ENCODE measurements at regions not wholly inside any gene's neighbourhood (a gene's known extent, or its start where the extent isn't known, plus 50 kb on each side); places are given as distances from the start of the nearest gene placed in this dataset.

- DNase-seq (no peak), ATAC-seq (no peak)
- Mint-ChIP-seq H3K9me3 (no peaks in the 10 kb centered on the region), H3K4me1 (ENCODE audit: low read depth) (no peaks in the 10 kb centered on the region), H3K4me3 (no peak overlapping the region), H3K27me3 (ENCODE audit: low read depth) (no peaks in the 10 kb centered on the region), H3K36me3 (ENCODE audit: insufficient read depth) (no peaks in the 10 kb centered on the region)
Measured at GRCh38 chr9:16335788-16336580, 534.5 kb downstream of the BNC2 start.

- Mint-ChIP-seq H3K4me3 (no peak overlapping the region), H3K4me1 (ENCODE audit: low read depth) (no peaks in the 10 kb centered on the region), H3K27me3 (ENCODE audit: low read depth) (no peaks in the 10 kb centered on the region), H3K36me3 (ENCODE audit: insufficient read depth) (no peaks in the 10 kb centered on the region), H3K9me3 (no peaks in the 10 kb centered on the region)
- DNase-seq (no peak), ATAC-seq (no peak)
Measured at GRCh38 chr9:16336833-16337232, 533.6 kb downstream of the BNC2 start.

GRCh38 chr9:16337322-16338029 is 533.0 kb downstream of the BNC2 start:
- Mint-ChIP-seq H3K4me1 (ENCODE audit: low read depth) (no peaks in the 10 kb centered on the region), H3K36me3 (ENCODE audit: insufficient read depth) (no peaks in the 10 kb centered on the region), H3K4me3 (no peak overlapping the region), H3K27me3 (ENCODE audit: low read depth) (no peaks in the 10 kb centered on the region), H3K9me3 (no peaks in the 10 kb centered on the region)
- DNase-seq = no peak
- no peak for ATAC-seq

DNA sequence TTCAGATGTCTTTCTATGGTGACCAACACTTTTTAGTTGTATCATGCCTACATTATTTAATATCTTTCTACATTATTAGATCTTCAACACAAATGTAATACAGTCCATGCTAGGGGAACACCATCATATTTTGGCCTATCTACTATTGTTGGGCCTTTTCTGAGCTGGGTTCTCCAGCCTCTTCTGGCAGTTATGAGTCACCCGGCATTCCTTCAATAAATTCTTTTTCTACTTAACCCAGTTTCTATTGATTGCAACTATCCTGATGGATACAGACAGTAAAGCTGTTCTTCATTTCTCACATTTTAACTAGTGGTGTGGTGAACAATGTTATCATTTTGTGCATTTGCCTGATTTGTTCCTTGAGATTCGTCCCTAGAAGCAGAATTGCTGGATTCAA is 529.3 kb downstream of the BNC2 start:
- no peak overlapping the region for H3K4me3 Mint-ChIP-seq
- no peaks in the 10 kb centered on the region for H3K9me3 Mint-ChIP-seq
- no peaks in the 10 kb centered on the region for H3K27me3 Mint-ChIP-seq (ENCODE audit: low read depth)
- no peaks in the 10 kb centered on the region for H3K4me1 Mint-ChIP-seq (ENCODE audit: low read depth)
- ATAC-seq (no peak), DNase-seq (no peak)
- no peaks in the 10 kb centered on the region for H3K36me3 Mint-ChIP-seq (ENCODE audit: insufficient read depth)

DNA sequence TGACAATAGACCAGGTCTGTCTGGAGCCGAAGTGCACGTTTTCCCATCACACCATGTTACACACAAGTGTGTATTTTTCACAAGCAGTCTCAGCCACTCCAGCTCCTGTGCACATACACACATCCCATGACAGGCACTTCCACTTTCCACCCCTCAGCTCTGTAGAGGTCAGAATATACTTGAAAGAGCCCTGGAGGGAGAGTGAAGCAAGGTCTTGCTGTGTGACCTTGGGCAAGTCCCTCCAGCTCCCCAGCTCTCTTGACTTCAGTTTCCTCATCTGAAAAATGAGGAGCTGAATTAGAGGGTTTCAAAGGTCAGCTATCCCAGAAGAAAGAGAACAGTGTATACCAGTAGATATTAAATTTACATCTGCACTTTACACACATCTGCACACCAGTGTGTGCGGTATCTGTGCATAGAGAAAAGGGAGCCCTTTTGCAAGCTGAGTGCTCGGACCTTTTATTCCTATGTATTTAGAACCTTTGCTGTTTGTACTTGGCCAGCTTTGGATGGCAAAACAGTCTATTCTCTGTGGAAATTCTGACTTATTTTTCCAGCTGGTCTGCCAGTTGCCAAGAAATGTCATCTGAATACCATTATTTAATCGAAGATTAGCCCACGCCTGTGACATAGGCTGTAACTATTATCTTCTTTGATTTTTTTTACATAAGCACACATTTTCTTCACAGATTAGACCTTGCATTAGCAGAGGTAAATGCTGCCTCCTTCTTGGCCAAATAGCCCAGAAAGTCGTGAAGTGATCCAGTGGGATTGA is 528.0 kb downstream of the BNC2 start:
- Mint-ChIP-seq H3K27me3 (ENCODE audit: low read depth) (no peaks in the 10 kb centered on the region), H3K36me3 (ENCODE audit: insufficient read depth) (no peaks in the 10 kb centered on the region), H3K9me3 (no peaks in the 10 kb centered on the region), H3K4me3 (no peak overlapping the region), H3K4me1 (ENCODE audit: low read depth) (no peaks in the 10 kb centered on the region)
- no peak for DNase-seq
- no peak for ATAC-seq

- Mint-ChIP-seq H3K36me3 (ENCODE audit: insufficient read depth) (no peaks in the 10 kb centered on the region), H3K27me3 (ENCODE audit: low read depth) (no peaks in the 10 kb centered on the region), H3K9me3 (no peaks in the 10 kb centered on the region), H3K4me3 (no peak overlapping the region), H3K4me1 (ENCODE audit: low read depth) (no peaks in the 10 kb centered on the region)
- no peak for DNase-seq
- no peak for ATAC-seq
Measured at GRCh38 chr9:16343249-16344237, 526.9 kb downstream of the BNC2 start.

GRCh38 chr9:16344343-16344742 is 526.1 kb downstream of the BNC2 start:
- ATAC-seq (no peak), DNase-seq (no peak)
- Mint-ChIP-seq H3K4me1 (ENCODE audit: low read depth) (no peaks in the 10 kb centered on the region), H3K4me3 (no peak overlapping the region), H3K36me3 (ENCODE audit: insufficient read depth) (no peaks in the 10 kb centered on the region), H3K9me3 (no peaks in the 10 kb centered on the region), H3K27me3 (ENCODE audit: low read depth) (no peaks in the 10 kb centered on the region)

DNA sequence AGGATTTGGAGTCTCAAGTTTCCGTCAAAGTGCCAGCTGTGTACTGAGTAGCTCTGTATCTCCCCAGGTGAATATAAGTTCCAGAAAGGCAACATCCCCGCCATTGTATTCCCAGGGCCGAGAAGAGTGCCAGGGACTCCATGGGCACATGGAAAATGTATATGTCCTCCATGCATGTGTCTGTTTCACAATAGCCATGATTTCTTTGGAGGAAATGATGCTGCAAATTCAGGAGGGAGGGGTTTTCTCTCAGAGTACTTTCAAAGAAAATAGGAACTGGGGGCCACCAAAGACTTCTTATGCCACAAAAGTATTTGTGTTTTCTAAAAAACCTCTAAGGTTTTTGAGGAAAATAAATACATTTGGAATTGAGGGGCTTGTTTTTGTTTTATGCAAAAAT is 524.6 kb downstream of the BNC2 start:
- Mint-ChIP-seq H3K4me3 (no peak overlapping the region), H3K9me3 (peaks cover 4% of the 10 kb centered on the region), H3K27me3 (ENCODE audit: low read depth) (no peaks in the 10 kb centered on the region), H3K36me3 (ENCODE audit: insufficient read depth) (no peaks in the 10 kb centered on the region), H3K4me1 (ENCODE audit: low read depth) (no peaks in the 10 kb centered on the region)
- ATAC-seq (no peak), DNase-seq (no peak)

DNA sequence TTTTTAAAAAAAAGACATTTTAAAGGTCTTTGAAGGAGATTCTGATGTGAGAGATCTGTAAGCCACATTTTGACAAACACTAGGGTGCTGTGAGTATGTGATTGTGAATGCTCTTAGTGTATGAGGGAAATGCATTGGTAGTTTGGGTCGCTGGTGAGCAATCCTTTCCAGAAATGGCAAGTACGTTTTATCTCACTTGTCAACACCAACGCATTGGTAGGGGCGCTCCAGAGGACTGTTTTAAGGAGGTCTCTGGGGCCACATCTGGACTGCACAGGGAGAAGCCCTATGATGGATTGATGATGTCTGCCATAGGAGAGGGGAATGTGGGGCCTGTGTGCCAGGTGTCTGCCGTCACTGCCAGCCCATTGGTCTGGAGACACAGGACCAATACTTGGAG is 522.6 kb downstream of the BNC2 start:
- DNase-seq = no peak
- Mint-ChIP-seq H3K4me1 (ENCODE audit: low read depth) (no peaks in the 10 kb centered on the region), H3K4me3 (no peak overlapping the region), H3K9me3 (peaks cover 4% of the 10 kb centered on the region), H3K27me3 (ENCODE audit: low read depth) (no peaks in the 10 kb centered on the region), H3K36me3 (ENCODE audit: insufficient read depth) (no peaks in the 10 kb centered on the region)
- ATAC-seq = no peak

DNA sequence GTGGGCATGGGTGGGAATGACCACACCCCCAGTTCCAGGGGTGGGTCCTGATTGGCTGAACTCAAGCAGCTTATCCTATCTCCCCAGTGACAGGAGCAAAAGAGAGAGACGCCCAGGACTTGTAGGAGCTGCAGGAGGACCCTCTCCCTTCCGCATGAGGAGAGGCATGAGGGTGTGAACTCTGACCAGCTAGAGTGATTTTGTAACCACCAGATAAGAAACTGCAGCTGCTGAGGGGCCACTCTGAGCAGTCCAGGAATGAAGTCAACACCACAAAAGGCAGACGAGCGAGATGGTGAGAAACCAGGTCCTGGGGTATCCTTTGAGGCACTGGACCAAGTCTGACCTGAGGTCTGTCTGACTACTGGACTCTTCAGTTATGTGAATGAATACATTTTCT is 521.9 kb downstream of the BNC2 start:
- no peak overlapping the region for H3K4me3 Mint-ChIP-seq
- ATAC-seq = no peak
- peaks cover 4% of the 10 kb centered on the region for H3K9me3 Mint-ChIP-seq

DNA sequence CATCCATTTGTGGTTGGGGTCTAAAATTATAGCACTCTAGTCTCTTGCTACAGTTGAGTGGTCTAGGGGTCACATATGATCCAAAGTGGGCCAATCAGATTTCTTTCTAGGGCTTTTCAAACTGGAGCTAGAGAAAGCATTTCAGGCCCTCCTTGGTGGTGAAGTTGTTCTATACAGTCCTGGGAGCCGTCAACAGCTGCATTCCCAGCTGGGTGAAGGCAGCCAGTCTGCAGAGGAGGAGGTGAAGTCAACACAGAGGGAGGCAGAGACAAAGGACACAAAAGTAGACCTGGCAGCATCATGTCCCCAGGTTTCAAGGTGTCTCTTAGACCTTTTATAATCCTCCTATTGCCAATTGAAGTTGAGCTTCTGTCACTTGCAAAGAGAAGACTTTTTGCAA is 518.2 kb downstream of the BNC2 start:
- peaks cover 4% of the 10 kb centered on the region for H3K9me3 Mint-ChIP-seq
- H3K27me3 Mint-ChIP-seq (ENCODE audit: low read depth) = no peaks in the 10 kb centered on the region
- H3K36me3 Mint-ChIP-seq (ENCODE audit: insufficient read depth) = no peaks in the 10 kb centered on the region
- no peaks in the 10 kb centered on the region for H3K4me1 Mint-ChIP-seq (ENCODE audit: low read depth)
- DNase-seq = no peak
- H3K4me3 Mint-ChIP-seq = no peak overlapping the region
- ATAC-seq = no peak

More for the DNA sequence above, 521.9 kb downstream of the BNC2 start:
- Mint-ChIP-seq H3K4me1 (ENCODE audit: low read depth) (no peaks in the 10 kb centered on the region), H3K27me3 (ENCODE audit: low read depth) (no peaks in the 10 kb centered on the region), H3K36me3 (ENCODE audit: insufficient read depth) (no peaks in the 10 kb centered on the region)
- DNase-seq = no peak

DNA sequence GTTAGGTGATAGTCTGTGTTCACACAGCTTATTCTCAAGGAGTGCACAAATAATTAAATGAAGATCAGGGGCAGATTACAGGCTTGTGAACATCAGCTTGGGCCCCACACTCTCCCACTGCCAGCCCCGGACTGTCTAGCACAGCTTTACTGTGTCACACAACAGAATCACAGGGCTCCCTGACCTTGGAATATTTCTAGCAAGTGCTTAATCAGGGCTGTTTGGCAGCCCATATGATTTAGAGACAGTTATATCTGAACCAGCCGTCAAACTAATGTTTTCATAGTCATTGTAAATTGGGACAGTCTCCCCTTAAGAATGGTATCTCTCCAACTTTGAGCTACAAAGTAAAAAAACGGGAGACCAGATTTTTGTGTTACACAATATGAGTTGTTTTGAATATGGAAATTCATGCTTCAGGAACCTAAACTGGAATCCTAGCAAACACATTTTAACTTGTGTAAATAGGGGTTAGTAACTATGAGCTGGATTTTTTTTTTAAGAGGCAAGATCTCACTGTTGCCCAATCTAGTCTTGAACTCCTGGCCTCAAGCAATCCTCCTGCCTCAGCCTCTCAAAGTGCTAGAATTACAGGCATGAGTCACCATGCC is 517.6 kb downstream of the BNC2 start:
- Mint-ChIP-seq H3K9me3 (peaks cover 4% of the 10 kb centered on the region), H3K36me3 (ENCODE audit: insufficient read depth) (no peaks in the 10 kb centered on the region), H3K4me3 (no peak overlapping the region), H3K4me1 (ENCODE audit: low read depth) (no peaks in the 10 kb centered on the region), H3K27me3 (ENCODE audit: low read depth) (no peaks in the 10 kb centered on the region)
- DNase-seq (no peak), ATAC-seq (no peak)

DNA sequence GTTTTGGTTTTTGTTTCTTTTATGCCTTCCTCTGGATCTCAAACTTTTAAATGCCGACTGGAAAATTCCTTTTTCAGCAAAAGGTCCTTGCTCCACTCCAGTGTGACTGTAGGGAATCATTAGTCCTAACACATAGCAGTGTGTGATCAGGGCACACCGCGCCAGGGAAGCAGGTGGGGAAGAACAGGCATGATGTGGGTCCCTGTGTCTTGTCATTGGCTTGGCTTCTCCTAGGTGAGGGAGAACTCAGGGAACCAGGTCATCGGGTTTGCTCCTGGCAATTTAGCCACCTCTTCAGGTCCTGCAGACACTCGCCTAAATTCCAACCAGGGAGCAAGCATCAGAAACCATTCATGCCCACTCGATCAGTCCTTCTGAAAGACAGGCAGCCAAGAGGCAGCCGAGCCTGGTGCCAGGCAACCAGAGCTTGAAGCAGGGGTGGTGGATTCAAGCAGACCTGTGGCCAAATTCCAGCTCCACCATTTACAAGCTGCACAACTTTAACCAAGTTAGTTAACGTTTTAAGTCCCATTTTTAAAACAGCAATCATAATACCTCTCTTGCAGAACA is 514.2 kb downstream of the BNC2 start:
- Mint-ChIP-seq H3K9me3 (peaks cover 10% of the 10 kb centered on the region), H3K27me3 (ENCODE audit: low read depth) (peaks cover 2% of the 10 kb centered on the region), H3K4me3 (no peak overlapping the region), H3K4me1 (ENCODE audit: low read depth) (no peaks in the 10 kb centered on the region), H3K36me3 (ENCODE audit: insufficient read depth) (no peaks in the 10 kb centered on the region)
- ATAC-seq = no peak
- no peak for DNase-seq

All from activated T-cell treated with anti-CD3 and anti-CD28 coated beads, Interleukin-2, amount 50 U/mL, for 4 hours (primary cell).